ENCODE measurements at regions not wholly inside any gene's neighbourhood (a gene's known extent, or its start where the extent isn't known, plus 50 kb on each side); places are given as distances from the start of the nearest gene placed in this dataset.

GRCh38 chr9:108436448-108436847, 419.3 kb downstream of the ACTL7B start:
- Histone ChIP-seq H2AFZ (ENCODE audit: low read depth, low read length) (no peak overlapping the region), H3K36me3 (ENCODE audit: insufficient read depth, low read length) (no peaks in the 10 kb centered on the region), H3K27ac (ENCODE audit: low read depth, low read length) (no peak overlapping the region), H3K4me1 (ENCODE audit: insufficient read depth, low read length) (peaks cover 8% of the 10 kb centered on the region), H3K9me3 (ENCODE audit: insufficient read depth, low read depth, low read length) (no peaks in the 10 kb centered on the region), H3K79me2 (ENCODE audit: insufficient read depth, low read length) (no peaks in the 10 kb centered on the region), H3K4me3 (ENCODE audit: insufficient read depth, low read depth, low read length) (no peak overlapping the region), H3K4me2 (ENCODE audit: low read length) (no peak overlapping the region), H3K27me3 (ENCODE audit: insufficient read depth, low read length) (no peaks in the 10 kb centered on the region), H4K20me1 (ENCODE audit: insufficient read depth, low read length) (no peaks in the 10 kb centered on the region), H3K9ac (ENCODE audit: low read length) (no peak overlapping the region)
- H3K4me3 Mint-ChIP-seq (ENCODE audit: unreplicated experiment) = no peak overlapping the region
- no peaks in the 10 kb centered on the region for H3K9me3 Mint-ChIP-seq (ENCODE audit: unreplicated experiment)
- H3K27ac Mint-ChIP-seq (ENCODE audit: unreplicated experiment) = no peak overlapping the region
- TF ChIP-seq, protein P1, sequence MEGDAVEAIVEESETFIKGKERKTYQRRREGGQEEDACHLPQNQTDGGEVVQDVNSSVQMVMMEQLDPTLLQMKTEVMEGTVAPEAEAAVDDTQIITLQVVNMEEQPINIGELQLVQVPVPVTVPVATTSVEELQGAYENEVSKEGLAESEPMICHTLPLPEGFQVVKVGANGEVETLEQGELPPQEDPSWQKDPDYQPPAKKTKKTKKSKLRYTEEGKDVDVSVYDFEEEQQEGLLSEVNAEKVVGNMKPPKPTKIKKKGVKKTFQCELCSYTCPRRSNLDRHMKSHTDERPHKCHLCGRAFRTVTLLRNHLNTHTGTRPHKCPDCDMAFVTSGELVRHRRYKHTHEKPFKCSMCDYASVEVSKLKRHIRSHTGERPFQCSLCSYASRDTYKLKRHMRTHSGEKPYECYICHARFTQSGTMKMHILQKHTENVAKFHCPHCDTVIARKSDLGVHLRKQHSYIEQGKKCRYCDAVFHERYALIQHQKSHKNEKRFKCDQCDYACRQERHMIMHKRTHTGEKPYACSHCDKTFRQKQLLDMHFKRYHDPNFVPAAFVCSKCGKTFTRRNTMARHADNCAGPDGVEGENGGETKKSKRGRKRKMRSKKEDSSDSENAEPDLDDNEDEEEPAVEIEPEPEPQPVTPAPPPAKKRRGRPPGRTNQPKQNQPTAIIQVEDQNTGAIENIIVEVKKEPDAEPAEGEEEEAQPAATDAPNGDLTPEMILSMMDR (IDR thresholded peaks at IDR 0.05; ENCODE audit: insufficient read depth, low read depth, low read length) = no peak
- no peak for TF ChIP-seq EZH2 (IDR thresholded peaks at IDR 0.05; ENCODE audit: insufficient read depth, low read length)
- DNase-seq (ENCODE audit: low read depth) (peak; percentile 50), FAIRE-seq (no peak)
- H3K36me3 Mint-ChIP-seq (ENCODE audit: low read depth, unreplicated experiment) = no peaks in the 10 kb centered on the region
- H3K27me3 Mint-ChIP-seq (ENCODE audit: low read depth, unreplicated experiment) = no peaks in the 10 kb centered on the region
- peaks cover 7% of the 10 kb centered on the region for H3K4me1 Mint-ChIP-seq (ENCODE audit: low read depth, unreplicated experiment)

GRCh38 chr9:108434502-108434901, 421.3 kb downstream of the ACTL7B start:
- Histone ChIP-seq H3K4me3 (ENCODE audit: insufficient read depth, low read depth, low read length) (no peak overlapping the region), H3K9ac (ENCODE audit: low read length) (no peak overlapping the region), H3K27ac (ENCODE audit: low read depth, low read length) (no peak overlapping the region), H2AFZ (ENCODE audit: low read depth, low read length) (no peak overlapping the region), H3K4me1 (ENCODE audit: insufficient read depth, low read length) (peaks cover 2% of the 10 kb centered on the region), H4K20me1 (ENCODE audit: insufficient read depth, low read length) (no peaks in the 10 kb centered on the region), H3K79me2 (ENCODE audit: insufficient read depth, low read length) (no peaks in the 10 kb centered on the region), H3K36me3 (ENCODE audit: insufficient read depth, low read length) (no peaks in the 10 kb centered on the region), H3K4me2 (ENCODE audit: low read length) (no peak overlapping the region), H3K9me3 (ENCODE audit: insufficient read depth, low read depth, low read length) (no peaks in the 10 kb centered on the region), H3K27me3 (ENCODE audit: insufficient read depth, low read length) (no peaks in the 10 kb centered on the region)
- Mint-ChIP-seq H3K27me3 (ENCODE audit: low read depth, unreplicated experiment) (no peaks in the 10 kb centered on the region), H3K4me1 (ENCODE audit: low read depth, unreplicated experiment) (peaks cover 1% of the 10 kb centered on the region), H3K36me3 (ENCODE audit: low read depth, unreplicated experiment) (no peaks in the 10 kb centered on the region), H3K27ac (ENCODE audit: unreplicated experiment) (no peak overlapping the region), H3K4me3 (ENCODE audit: unreplicated experiment) (no peak overlapping the region), H3K9me3 (ENCODE audit: unreplicated experiment) (peaks cover 4% of the 10 kb centered on the region)
- DNase-seq (ENCODE audit: low read depth) = peak; percentile 11
- TF ChIP-seq, protein P1 (IDR thresholded peaks at IDR 0.05; ENCODE audit: insufficient read depth, low read depth, low read length) = no peak
- no peak for TF ChIP-seq EZH2 (IDR thresholded peaks at IDR 0.05; ENCODE audit: insufficient read depth, low read length)
- no peak for FAIRE-seq

- Mint-ChIP-seq H3K4me1 (ENCODE audit: low read depth, unreplicated experiment) (no peaks in the 10 kb centered on the region), H3K9me3 (ENCODE audit: unreplicated experiment) (peaks cover 4% of the 10 kb centered on the region), H3K27me3 (ENCODE audit: low read depth, unreplicated experiment) (no peaks in the 10 kb centered on the region), H3K4me3 (ENCODE audit: unreplicated experiment) (no peak overlapping the region), H3K27ac (ENCODE audit: unreplicated experiment) (no peak overlapping the region), H3K36me3 (ENCODE audit: low read depth, unreplicated experiment) (no peaks in the 10 kb centered on the region)
- Histone ChIP-seq H3K79me2 (ENCODE audit: insufficient read depth, low read length) (no peaks in the 10 kb centered on the region), H3K27ac (ENCODE audit: low read depth, low read length) (no peak overlapping the region), H3K27me3 (ENCODE audit: insufficient read depth, low read length) (no peaks in the 10 kb centered on the region), H3K4me3 (ENCODE audit: insufficient read depth, low read depth, low read length) (no peak overlapping the region), H2AFZ (ENCODE audit: low read depth, low read length) (no peak overlapping the region), H4K20me1 (ENCODE audit: insufficient read depth, low read length) (no peaks in the 10 kb centered on the region), H3K4me2 (ENCODE audit: low read length) (no peak overlapping the region), H3K36me3 (ENCODE audit: insufficient read depth, low read length) (no peaks in the 10 kb centered on the region), H3K9ac (ENCODE audit: low read length) (no peak overlapping the region), H3K4me1 (ENCODE audit: insufficient read depth, low read length) (no peaks in the 10 kb centered on the region), H3K9me3 (ENCODE audit: insufficient read depth, low read depth, low read length) (no peaks in the 10 kb centered on the region)
- FAIRE-seq (no peak), DNase-seq (ENCODE audit: low read depth) (no peak)
- TF ChIP-seq, protein P1 (IDR thresholded peaks at IDR 0.05; ENCODE audit: insufficient read depth, low read depth, low read length) = no peak
Observed at GRCh38 chr9:108434036-108434435, 421.8 kb downstream of the ACTL7B start.

All from astrocyte (in vitro differentiated cells and primary cell).